Uterus (tissue), 2 donors: ENCODE measurements at regions not wholly inside any gene's neighbourhood (a gene's known extent, or its start where the extent isn't known, plus 50 kb on each side); places are given as distances from the start of the nearest gene placed in this dataset.

Experiments
- POLR2A ChIP-seq, 2 donors: fragments of 450-650 bp; IDR thresholded peaks; one replicate each; pipeline ENCODE4 v1.6.1; 2016; ENCODE audit warnings: antibody characterized with exemption in 2 of 2, mild to moderate bottlenecking in 1 of 2, moderate library complexity in 1 of 2
- TF ChIP-seq, protein P1 (sequence below), 4 experiments: fragments of 200-600 bp in 2 of 4; fragments of 450-650 bp in 2 of 4; sonication (generic) in 2 of 4; IDR thresholded peaks; one replicate each; pipeline ENCODE4 v1.5.1; 2016 to 2019; ENCODE audit warnings: antibody characterized with exemption in 4 of 4, mild to moderate bottlenecking in 2 of 4, moderate library complexity in 1 of 4

DNA sequence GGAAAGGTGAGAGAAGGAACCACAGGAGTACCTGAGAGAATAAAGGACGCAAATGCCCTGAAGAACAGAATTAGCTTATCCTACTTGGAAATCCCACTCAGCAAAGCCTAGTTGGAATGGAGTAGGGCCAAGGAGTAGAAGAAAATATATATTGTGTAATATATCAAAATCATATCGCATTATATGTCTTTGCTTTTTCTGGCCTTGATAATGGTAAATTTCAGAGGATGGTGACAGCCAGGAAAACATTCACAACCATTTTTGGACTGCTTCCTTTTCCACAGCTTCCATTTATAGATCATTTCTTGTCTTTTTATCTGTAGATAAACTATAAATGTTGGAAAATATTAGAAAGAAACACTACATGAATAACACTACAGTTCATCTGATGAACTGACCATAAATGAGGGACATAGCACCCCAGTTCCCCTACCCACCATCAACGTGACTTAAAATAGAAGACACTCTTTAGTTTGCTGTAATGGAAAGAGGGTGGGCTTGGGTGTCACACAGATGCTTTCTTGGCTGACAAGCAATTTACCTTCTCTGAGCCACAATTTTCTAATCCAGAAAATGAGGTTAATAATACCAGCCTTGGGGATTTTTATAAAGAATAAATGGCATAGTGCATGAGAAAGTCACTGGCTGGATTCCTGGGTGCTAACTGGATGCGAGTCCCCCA lies 569.6 kb downstream of the NTRK3 start:
- TF ChIP-seq, protein P1, sequence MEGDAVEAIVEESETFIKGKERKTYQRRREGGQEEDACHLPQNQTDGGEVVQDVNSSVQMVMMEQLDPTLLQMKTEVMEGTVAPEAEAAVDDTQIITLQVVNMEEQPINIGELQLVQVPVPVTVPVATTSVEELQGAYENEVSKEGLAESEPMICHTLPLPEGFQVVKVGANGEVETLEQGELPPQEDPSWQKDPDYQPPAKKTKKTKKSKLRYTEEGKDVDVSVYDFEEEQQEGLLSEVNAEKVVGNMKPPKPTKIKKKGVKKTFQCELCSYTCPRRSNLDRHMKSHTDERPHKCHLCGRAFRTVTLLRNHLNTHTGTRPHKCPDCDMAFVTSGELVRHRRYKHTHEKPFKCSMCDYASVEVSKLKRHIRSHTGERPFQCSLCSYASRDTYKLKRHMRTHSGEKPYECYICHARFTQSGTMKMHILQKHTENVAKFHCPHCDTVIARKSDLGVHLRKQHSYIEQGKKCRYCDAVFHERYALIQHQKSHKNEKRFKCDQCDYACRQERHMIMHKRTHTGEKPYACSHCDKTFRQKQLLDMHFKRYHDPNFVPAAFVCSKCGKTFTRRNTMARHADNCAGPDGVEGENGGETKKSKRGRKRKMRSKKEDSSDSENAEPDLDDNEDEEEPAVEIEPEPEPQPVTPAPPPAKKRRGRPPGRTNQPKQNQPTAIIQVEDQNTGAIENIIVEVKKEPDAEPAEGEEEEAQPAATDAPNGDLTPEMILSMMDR (IDR thresholded peaks at IDR 0.05), result no peak
- TF ChIP-seq POLR2A (IDR thresholded peaks at IDR 0.05), result no peak
